ENCODE measurements at regions not wholly inside any gene's neighbourhood (a gene's known extent, or its start where the extent isn't known, plus 50 kb on each side); places are given as distances from the start of the nearest gene placed in this dataset.
"Not testable (repeated sequence)": the region's sequence is repeated elsewhere in the genome, so short reads cannot be mapped to it uniquely, and the experiment has no call there.

DNA sequence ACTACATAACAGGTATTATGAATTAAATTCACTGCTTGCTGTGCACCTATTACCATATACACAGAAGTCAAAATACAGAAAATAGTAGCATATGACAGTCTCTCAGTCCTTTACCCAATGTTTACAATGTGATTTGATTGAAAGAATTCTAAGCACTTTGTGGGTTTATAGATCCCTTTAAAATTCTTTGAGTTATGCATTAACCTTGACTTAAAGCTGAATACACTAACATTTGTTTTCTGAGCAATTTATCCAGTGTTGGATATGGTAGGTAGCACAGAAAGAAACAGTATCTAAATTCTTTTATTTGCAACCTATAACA, 230.8 kb upstream of the DDI1 start:
- DNase-seq (ENCODE audit: low spot score) = no peak

DNA sequence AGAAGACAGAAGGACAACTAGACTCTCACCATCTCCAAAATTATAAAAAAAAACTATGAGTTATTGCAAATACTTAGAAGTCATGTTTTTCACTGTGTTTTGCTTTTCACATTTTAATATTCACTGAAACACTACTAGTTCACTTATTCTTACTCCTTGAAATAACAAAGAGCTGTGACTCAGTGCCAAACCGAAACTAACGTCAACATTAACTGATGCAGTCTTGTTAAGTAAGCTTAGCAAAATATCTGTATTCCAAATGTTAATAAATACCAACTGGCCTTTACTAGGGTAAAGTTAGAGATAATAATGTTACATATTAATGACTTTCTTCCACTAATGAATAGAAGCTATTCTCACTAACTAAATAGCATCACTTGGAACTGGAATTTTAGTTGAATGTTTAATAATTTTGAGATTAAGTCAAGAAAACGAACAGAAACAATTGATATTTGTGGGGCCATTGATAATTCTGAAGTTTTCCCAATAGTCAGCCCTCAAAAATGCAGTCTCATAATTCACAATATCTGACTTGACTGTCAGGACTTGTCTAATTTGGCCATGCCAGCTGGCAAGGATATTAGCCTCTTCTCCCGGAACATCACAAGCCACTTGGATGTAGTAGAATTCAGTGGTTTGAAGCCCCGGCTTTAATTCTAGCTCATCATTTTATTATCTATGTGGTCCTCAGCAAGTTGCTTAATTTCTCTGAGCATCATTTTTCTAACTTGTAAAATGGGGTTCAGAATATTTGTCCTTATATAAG, 230.1 kb upstream of the DDI1 start:
- DNase-seq (ENCODE audit: low spot score) = no peak

DNA sequence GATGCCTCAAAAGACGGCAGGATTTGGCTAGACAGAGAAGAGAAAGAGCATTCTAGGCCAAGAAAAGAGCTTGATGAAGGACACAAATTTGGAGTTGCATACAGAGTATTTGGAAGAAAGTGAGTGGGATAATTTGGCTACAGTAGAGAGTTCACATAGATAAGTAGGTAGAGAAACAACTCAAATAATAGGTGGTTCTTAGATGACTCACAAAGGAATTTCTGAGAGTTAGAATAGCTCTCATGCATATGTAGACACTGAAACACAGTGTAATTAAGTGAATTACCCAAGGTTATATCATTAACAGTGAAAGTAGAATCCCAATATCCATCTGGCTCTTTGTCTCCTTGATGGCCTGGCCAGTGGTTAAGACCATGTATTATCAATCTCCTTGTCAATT, 228.6 kb upstream of the DDI1 start:
- DNase-seq (ENCODE audit: low spot score) = no peak

DNA sequence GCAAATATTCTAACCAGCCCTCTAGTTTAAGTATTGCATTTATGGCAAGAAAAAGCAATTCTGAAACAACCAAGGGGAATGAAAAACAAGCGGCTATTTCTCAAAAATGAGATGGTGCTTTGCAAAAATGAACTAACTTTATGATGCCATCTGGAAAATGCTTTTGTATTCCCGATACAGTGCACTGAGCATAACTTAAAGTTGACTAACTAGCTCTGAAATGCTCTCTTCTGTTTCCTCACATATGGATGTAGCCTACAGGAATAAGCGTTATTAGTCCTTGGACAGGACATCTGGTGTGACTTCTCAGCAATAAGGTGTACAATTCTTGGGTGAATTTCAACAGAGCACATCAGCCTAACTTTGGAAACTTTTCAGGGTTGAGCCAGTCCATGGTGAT, 228.2 kb upstream of the DDI1 start:
- no peak for DNase-seq (ENCODE audit: low spot score)

DNA sequence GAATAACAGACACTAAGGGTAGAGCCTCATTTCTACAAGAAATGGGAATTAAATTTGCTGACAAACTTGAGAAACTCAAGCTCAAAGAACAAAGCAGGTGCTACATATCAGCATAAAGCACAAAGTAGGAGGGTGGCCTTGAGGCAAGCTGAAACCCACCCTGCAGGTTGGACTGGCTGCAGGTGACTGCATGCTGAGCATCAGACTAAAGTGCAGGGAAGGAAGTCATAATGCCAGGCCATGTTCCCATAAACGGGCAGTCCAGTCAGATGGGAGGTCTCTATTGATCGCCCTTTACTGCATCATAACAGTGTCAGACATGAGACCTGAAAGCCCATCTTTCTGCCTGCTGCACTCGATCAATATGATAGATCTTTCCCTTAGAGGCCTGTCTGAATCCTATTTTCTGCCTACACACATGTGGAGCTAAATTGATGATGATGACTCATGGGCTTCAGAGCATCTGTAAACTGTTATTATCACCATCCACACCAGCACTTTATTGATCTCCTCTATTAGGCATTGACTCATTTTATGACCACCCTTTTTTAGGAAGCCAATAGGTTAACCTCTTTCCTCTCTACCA, 224.5 kb upstream of the DDI1 start:
- no peak for DNase-seq (ENCODE audit: low spot score)

DNA sequence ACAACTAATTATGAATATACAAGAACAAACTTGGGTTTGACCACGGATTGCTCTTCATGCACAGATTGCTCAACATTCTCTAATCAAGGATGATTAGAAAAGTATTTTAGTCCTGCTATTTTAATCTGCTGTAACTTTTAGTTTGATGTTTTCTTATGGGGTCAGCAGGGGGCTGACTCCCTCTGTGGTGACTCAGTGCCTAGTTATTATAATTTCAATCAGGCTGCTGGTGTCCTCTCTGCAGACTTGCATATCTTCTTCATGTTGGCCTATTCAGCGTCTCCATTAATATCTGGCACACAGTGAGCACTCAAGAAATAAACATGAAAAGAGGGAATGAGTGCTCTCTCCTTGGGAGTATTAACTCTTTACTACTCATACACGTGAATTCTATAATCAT, 223.8 kb upstream of the DDI1 start:
- DNase-seq (ENCODE audit: low spot score) = no peak

DNA sequence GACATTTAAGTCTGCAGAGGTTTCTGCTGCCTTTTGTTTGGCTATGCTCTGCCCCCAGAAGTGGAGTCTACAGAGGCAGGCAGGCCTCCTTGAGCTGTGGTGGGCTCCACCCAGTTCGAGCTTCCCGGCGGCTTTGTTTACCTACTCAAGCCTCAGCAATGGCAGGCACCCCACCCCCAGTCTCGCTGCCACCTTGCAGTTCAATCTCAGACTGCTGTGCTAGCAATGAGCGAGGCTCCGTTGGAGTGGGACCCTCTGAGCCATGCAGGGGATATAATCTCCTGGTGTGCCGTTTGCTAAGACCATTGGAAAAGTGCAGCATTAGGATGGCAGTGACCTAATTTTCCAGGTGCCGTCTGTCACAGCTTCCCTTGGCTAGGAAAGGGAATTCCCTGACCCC, 216.1 kb upstream of the DDI1 start:
- DNase-seq (ENCODE audit: low spot score) = not testable (repeated sequence)

DNA sequence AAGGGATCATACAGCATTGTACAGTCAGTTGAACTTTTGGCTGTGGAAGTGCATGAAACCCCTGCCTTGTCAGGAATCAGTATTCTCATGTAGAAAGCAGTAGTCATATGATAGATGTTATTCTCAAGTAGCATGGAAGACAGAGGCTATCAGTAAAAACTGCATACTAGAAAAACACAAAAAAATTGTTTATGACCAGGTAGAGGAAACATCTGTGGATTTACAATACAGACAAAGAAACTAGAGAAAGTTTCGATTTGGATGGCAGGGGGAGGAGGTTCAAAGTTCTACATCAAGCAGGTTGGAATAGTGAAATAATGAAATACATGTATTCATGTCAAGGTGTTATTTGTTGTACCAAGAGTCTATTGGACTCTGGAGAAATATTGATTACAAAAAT, 212.3 kb upstream of the DDI1 start:
- DNase-seq (ENCODE audit: low spot score) = no peak

DNA sequence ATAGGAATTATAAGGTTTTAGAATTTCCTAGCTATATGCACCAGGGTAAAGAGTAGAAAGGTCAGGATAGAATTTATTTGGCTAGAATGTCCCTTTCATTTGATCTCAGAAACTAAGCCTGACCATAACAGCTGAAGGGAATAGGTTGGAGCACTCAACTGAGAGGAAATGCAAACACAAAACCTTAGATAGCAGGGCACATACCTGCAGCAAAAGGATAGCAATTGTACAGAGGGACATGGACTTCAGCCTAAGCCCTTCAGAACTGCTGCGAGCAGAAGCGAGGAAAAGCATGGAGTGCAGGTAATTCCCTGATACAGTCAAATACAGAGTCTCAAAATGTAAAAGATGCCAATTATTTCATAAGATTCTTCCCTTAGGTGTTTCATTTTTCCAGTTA, 211.0 kb upstream of the DDI1 start:
- no peak for DNase-seq (ENCODE audit: low spot score)

DNA sequence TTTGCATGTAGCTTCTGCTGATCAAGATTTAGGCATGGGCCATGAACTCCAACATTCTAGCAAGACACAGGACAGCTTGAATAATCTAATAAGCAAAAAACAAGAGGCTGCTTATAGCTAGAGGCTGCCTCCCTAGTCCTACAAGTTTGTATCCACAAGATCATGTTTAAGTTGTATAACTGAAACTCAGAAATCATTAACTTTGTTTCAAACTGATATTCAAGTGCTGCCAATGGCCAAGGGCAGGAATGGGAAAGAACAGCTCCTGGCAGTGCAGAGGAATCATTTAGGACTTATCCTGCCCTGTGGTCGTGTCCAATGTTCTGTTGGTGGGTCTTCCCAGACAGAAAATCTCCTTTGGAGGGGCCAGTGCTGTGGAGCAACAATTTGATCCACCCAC, 209.6 kb upstream of the DDI1 start:
- no peak for DNase-seq (ENCODE audit: low spot score)

DNA sequence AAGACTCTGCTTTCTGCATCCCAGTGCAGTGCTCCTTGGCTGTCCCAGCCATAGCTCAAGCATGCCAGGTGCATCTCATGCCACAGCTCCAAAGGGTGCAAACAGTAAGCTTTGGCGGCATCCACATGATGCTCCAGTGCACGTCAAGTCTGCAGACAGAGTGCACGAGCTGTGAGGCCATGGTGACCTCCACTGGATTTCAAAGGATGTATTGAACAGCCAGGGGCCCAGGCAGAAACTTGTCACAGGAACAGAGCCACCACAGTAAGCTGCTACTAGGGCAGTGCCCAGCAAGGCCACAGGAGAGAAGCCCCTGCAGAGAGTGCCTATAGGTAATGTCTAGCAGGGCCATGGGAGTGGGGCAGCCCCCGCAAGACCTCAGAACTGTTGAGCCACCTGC, 206.8 kb upstream of the DDI1 start:
- DNase-seq (ENCODE audit: low spot score) = no peak

DNA sequence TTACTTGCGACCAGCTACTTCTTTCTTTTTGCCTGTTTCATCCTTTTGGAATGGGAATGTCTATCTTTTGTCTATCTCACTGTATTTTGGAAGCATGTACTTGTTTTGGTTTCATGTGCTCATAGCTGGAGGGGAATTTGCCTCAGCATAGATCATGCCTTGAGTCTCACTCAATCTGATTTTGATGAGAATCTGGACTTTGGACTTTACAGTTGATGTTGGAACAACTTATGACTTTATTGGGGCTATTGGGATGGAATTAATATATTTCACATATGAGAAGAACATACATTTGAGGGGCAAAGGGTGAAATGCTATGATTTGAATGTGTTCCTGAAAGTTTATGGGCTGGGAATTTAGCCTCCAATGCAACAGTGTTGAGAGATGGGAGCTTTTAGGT, 206.2 kb upstream of the DDI1 start:
- no peak for DNase-seq (ENCODE audit: low spot score)

DNA sequence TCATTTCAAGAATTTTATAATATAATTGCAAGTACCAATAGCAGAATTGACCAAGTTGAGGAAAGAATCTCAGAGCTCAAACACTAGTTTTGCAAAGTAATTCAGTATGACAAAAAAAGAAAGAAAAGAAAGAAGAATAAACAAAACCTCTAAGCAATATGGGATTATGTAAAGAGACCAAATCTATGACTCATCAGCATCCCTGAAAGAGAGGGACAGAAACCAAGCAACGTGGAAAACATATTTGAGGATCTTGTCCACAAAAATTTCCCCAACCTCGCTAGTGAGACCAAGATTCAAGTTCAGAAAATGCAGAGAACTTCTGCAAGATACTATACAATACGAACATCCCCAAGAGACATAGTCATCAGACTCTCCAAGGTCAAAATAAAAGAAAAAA, 203.7 kb upstream of the DDI1 start:
- no peak for DNase-seq (ENCODE audit: low spot score)

DNA sequence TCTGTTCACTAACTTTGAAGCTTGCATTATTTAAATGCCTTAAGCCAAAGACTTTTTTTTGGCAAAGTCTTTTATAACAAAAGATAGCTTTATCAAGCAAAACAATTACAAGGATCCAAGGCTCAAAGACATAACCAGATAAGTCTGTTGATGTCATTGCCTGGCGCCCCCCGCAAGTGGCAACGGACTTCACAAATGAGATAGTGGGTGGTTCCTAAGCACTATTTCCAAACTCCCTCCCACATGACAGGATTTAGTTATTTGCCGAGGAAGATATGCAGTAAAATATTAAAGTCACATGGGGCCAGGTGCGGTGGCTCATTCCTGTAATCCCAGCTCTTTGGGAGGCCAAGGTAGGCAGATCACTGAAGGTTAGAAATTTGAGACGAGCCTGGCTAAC, 194.2 kb upstream of the DDI1 start:
- DNase-seq (ENCODE audit: low spot score) = no peak

DNA sequence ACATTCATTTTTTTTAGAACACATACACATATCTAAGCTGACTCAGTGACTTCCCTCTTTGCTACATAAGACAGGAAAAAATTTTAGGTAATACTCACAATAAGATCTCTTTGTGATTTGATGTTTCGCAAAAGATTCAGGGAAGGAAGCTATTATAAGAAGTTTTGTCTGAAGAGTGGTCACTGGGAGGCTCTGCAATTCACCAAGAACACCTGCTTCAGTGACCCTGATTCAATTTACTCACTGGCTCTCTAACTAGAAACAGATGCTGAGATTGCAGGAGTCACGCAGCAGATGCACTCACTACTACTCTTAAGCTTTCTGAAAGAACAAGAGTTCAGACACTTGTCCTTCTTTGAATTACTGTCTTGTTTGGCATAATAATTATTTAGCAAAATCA, 193.6 kb upstream of the DDI1 start:
- no peak for DNase-seq (ENCODE audit: low spot score)

DNA sequence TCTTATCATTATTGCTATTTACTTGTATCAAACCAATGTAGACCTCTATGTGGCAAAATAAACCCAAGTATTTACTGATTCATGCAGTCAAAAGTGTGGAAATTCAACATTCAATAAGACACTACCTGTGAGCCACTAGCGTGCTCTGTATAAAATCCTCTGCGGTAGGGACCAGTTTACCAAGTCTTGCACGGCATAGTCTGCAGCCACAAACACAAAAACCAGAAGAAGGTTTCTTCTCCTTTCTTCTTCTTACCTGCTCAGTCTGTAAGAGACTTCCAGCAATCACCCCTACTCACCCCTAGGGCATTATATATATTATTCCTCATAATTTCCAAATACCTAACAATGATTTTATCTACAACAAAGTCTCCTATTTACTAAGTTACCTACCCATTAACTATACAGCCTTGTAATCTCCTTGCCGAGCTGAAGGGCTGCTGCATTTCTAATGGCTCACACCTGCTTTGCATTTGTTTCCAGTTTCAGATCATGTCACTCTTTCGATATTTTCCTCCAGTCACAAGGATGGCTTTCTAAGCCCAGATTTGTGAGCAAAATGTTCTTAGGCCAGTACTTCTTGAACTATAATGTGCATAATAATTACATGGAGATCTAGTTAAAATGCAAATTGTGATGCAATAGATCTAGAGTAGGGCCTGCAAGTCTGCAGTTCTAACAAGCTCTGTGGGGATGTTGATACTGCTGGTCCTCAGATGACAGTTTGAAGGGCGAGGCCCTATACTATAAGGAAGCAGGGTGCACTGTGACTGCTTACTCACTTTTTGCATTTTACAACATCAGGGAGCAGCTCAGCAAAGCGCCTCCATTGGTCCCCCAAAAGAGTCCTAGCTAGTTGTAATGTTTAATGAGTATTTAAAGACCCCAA, 191.9 kb upstream of the DDI1 start:
- DNase-seq (ENCODE audit: low spot score) = no peak

DNA sequence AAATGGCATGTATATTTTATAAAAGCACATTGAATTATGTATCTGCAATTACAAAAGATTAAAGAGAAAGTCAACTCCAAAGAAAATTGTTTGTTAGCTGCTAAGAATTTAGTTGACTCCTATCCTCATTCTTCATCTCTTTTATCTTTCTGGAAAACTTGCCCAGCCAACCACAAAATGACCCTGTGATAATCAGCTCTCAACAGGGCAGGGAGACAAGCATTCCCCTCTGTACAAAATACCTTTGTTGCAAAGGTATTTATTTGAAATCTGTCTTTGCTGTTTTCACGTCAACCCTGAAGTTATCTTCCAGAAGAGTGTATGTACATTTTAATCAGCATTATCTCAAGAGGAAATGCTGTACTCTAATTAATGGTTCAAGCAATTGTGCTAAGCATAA, 191.1 kb upstream of the DDI1 start:
- no peak for DNase-seq (ENCODE audit: low spot score)

DNA sequence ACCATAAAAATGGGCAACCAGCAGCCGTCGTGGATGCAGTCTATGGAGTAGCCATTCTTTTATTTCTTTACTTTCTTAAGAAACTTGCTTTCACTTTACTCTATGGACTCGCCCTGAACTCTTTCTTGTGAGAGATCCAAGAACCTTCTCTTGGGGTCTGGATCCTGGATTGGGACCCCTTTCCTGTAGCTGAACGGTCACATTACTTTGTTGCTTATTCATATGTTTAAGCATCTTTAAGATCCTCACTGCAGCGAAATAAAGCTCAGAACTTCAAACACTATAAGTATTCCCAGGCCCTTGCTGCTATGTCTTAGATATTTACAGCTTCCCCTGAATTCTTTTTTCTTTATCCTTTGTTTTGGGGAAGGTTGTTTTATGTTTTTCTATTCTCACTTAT, 187.8 kb upstream of the DDI1 start:
- DNase-seq (ENCODE audit: low spot score) = no peak

DNA sequence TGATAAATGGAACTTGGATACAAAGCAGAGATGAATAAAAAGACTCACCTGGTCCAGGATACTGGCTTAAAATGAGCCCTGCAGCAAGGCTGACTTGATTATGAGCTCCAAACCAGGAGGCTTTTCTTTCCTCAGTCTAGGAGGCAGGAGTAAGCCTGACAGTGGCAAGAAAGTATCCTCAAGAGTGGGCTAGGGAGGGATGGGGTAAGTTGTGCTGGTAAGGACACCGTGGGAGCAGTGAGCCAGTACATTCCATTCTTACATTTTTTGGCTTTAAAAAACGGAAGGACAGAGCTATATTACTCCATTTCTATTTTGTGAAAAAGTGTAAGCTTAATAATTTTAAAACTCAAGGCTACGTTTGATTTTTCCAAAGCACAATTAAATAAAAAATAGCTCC, 187.1 kb upstream of the DDI1 start:
- no peak for DNase-seq (ENCODE audit: low spot score)

DNA sequence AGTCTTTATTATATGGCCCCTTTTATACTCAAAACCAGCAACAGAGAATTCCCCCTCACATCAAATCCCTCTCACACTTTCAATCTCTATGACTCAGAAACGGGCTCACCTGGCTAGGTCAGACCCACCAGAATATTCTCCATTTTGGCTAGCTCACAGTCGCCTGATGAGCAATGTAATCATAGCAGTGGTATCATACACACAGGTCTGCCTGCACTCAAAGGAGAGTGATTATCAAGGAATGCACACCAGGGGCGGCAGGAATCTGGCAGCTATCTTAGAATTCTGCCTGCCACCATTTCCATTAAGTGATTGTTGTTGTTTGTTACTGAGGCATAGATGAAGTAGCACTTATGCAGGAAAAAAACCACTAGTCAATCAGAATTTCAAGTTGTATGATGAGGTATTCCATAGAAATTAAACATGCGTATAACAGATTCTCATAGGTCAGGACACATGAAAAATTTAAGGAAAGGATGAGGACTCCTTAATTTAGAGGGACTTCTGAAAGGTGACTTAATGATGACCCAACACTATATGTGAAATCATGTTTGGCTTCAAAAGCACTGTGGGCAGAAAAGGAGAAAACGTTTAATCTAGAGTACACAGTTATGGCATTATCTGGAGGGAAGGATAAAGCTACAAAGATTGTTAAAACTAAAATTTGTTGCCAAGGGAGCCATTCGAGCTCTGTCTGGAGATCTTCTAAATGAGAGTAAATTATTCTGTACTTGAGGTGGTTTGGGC, 185.8 kb upstream of the DDI1 start:
- DNase-seq (ENCODE audit: low spot score) = no peak

DNA sequence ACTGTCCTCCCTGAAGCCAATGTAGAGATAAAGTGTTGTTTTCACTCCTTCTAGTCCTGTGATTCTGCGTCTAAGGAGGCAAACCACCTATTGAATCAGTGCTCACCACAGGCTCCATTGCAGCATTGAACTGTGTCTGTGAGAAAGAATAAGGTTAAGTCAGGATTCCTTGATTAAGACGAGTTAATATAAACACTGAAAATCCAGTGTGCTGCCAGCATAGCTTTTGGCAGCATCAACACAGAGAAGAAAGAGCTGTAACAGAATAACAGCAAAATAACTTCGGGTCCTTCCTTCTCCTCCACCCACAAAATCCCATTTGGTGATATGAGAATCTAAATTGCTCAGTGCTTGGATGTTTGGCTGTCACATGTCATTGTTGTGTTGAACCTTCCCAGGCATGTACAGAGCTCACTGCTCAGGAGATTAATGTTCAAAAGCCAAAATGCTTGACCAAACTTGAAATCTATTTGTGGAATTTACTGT, 185.2 kb upstream of the DDI1 start:
- no peak for DNase-seq (ENCODE audit: low spot score)

Measured in HuH-7 (cell line).